Esophagus squamous epithelium (tissue), 4 donors: ENCODE measurements at regions not wholly inside any gene's neighbourhood (a gene's known extent, or its start where the extent isn't known, plus 50 kb on each side); places are given as distances from the start of the nearest gene placed in this dataset.

Experiments used
- CTCF ChIP-seq, 6 experiments: fragments of 450-650 bp in 4 of 6; fragments of 200-600 bp in 2 of 6; sonication (generic) in 2 of 6; IDR thresholded peaks; one replicate each; pipeline ENCODE4 v1.5.1; 2016 to 2019; ENCODE audit warnings: antibody characterized with exemption in 6 of 6, mild to moderate bottlenecking in 4 of 6, moderate library complexity in 4 of 6
- POLR2A ChIP-seq, 4 donors: fragments of 450-650 bp; IDR thresholded peaks; one replicate each; pipeline ENCODE4 v1.6.1; 2017; ENCODE audit warnings: antibody characterized with exemption in 4 of 4, mild to moderate bottlenecking in 4 of 4, moderate library complexity in 3 of 4

- no peak for TF ChIP-seq CTCF (IDR thresholded peaks at IDR 0.05)
- no peak for TF ChIP-seq POLR2A (IDR thresholded peaks at IDR 0.05)
Measured at GRCh38 chr7:51970961-51971665, 654.5 kb upstream of the COBL start.
